Suppressor macrophage treated with lipopolysaccharide for 1 hour (primary cell): ENCODE measurements at regions not wholly inside any gene's neighbourhood (a gene's known extent, or its start where the extent isn't known, plus 50 kb on each side); places are given as distances from the start of the nearest gene placed in this dataset.

Experiments
- DNase-seq, 3 donors: peaks; one replicate each; pipeline ENCODE4 v3.0.0-alpha.2; 2020 to 2022

GRCh38 chr4:188197566-188197965, 58.3 kb downstream of the TRIML1 start:
- no peak for DNase-seq

GRCh38 chr4:188198982-188199792, 59.9 kb downstream of the TRIML1 start:
- no peak for DNase-seq

GRCh38 chr4:188201851-188202250, 62.6 kb downstream of the TRIML1 start:
- DNase-seq, result no peak

GRCh38 chr4:188206783-188207182, 67.5 kb downstream of the TRIML1 start:
- DNase-seq, result no peak

- no peak for DNase-seq
Observed at GRCh38 chr4:188214861-188215260, 75.6 kb downstream of the TRIML1 start.

- DNase-seq, result no peak
Observed at GRCh38 chr4:188218392-188218791, 79.2 kb downstream of the TRIML1 start.

GRCh38 chr4:188220006-188220405, 80.8 kb downstream of the TRIML1 start:
- no peak for DNase-seq

- DNase-seq, result no peak
Observed at GRCh38 chr4:188221090-188221489, 81.8 kb downstream of the TRIML1 start.

- no peak for DNase-seq
Observed at GRCh38 chr4:188228279-188228678, 89.0 kb downstream of the TRIML1 start.

- DNase-seq, result no peak
Observed at GRCh38 chr4:188232428-188232827, 93.2 kb downstream of the TRIML1 start.

- DNase-seq, result no peak
Observed at GRCh38 chr4:188242041-188242440, 102.8 kb downstream of the TRIML1 start.

GRCh38 chr4:188245651-188246050, 106.4 kb downstream of the TRIML1 start:
- no peak for DNase-seq

GRCh38 chr4:188246488-188246887, 107.2 kb downstream of the TRIML1 start:
- no peak for DNase-seq

- no peak for DNase-seq
Observed at GRCh38 chr4:188254211-188254610, 115.0 kb downstream of the TRIML1 start.

- no peak for DNase-seq
Observed at GRCh38 chr4:188262464-188262863, 123.2 kb downstream of the TRIML1 start.

GRCh38 chr4:188263321-188263720, 124.1 kb downstream of the TRIML1 start:
- no peak for DNase-seq

GRCh38 chr4:188266386-188266785, 127.1 kb downstream of the TRIML1 start:
- no peak for DNase-seq

- no peak for DNase-seq
Observed at GRCh38 chr4:188268131-188268908, 129.1 kb downstream of the TRIML1 start.

GRCh38 chr4:188270273-188271069, 131.2 kb downstream of the TRIML1 start:
- no peak for DNase-seq

GRCh38 chr4:188275686-188276085, 136.4 kb downstream of the TRIML1 start:
- DNase-seq, result no peak

GRCh38 chr4:188279184-188279583, 139.9 kb downstream of the TRIML1 start:
- no peak for DNase-seq

GRCh38 chr4:188282471-188283232, 143.4 kb downstream of the TRIML1 start:
- no peak for DNase-seq
